GM23338 (cell line): ENCODE measurements at regions not wholly inside any gene's neighbourhood (a gene's known extent, or its start where the extent isn't known, plus 50 kb on each side); places are given as distances from the start of the nearest gene placed in this dataset.

Experiments
- ATAC-seq: fragments of 200-7000 bp; cut with Tn5 transposase; 3 replicates; pipeline ENCODE4 v1.9.1; 2020
- DNase-seq: peaks from one replicate; pipeline ENCODE4 v3.0.0-alpha.2; 2015; ENCODE audit warnings: low spot score
- H2AFZ ChIP-seq: fragments of 200-600 bp; sonication (generic); 2 replicates; pipeline ENCODE4 v1.8.0; 2016; ENCODE audit warnings: antibody characterized with exemption, mild to moderate bottlenecking, moderate library complexity
- H3F3A ChIP-seq: fragments of 200-600 bp; sonication (generic); replicated peaks from 2 replicates; pipeline ENCODE4 v1.8.0; 2017; ENCODE audit warnings: antibody characterized with exemption, mixed run types, low read depth
- H3K27ac ChIP-seq: fragments of 200-600 bp; sonication (generic); 2 replicates; pipeline ENCODE4 v1.6.1; 2016; ENCODE audit warnings: low read depth
- H3K27me3 ChIP-seq: fragments of 200-600 bp; sonication (generic); 2 replicates; pipeline ENCODE4 v1.8.0; 2016; ENCODE audit warnings: mild to moderate bottlenecking, mixed run types, moderate library complexity; ENCODE audit not compliant: insufficient read depth
- H3K36me3 ChIP-seq: fragments of 200-600 bp; sonication (generic); 2 replicates; pipeline ENCODE4 v1.8.0; 2016; ENCODE audit warnings: mild to moderate bottlenecking; ENCODE audit not compliant: insufficient read depth
- H3K4me1 ChIP-seq: fragments of 200-600 bp; sonication (generic); 2 replicates; pipeline ENCODE4 v1.8.0; 2016; ENCODE audit warnings: mild to moderate bottlenecking, moderate library complexity; ENCODE audit not compliant: insufficient read depth
- H3K4me2 ChIP-seq: fragments of 200-600 bp; sonication (generic); 2 replicates; pipeline ENCODE4 v1.7.1; 2017; ENCODE audit warnings: mixed run types
- H3K4me3 ChIP-seq: fragments of 200-600 bp; sonication (generic); 2 replicates; pipeline ENCODE4 v1.6.1; 2016; ENCODE audit warnings: mixed run types
- H3K79me2 ChIP-seq: fragments of 200-600 bp; sonication (generic); replicated peaks from 2 replicates; pipeline ENCODE4 v1.8.0; 2017; ENCODE audit warnings: mild to moderate bottlenecking; ENCODE audit not compliant: insufficient read depth
- H3K9me2 ChIP-seq: fragments of 200-600 bp; sonication (generic); 2 replicates; pipeline ENCODE4 v1.8.0; 2017; ENCODE audit not compliant: insufficient read depth
- H4K20me1 ChIP-seq: fragments of 200-600 bp; sonication (generic); replicated peaks from 2 replicates; pipeline ENCODE4 v1.8.0; 2017; ENCODE audit warnings: mild to moderate bottlenecking; ENCODE audit not compliant: insufficient read depth
- H3K27ac Mint-ChIP-seq: 2 replicates; pipeline ENCODE4 v1.8.0; 2020; ENCODE audit warnings: inconsistent platforms, mild to moderate bottlenecking, moderate library complexity, mixed read lengths
- H3K27me3 Mint-ChIP-seq: 3 replicates; pipeline ENCODE4 v1.8.0; 2022; ENCODE audit warnings: low read depth, mild to moderate bottlenecking, moderate library complexity, mixed read lengths, inconsistent platforms; ENCODE audit not compliant: insufficient read depth, poor library complexity
- H3K36me3 Mint-ChIP-seq: 3 replicates; pipeline ENCODE4 v1.8.0; 2021; ENCODE audit warnings: low read depth, mild to moderate bottlenecking, inconsistent platforms, moderate library complexity, mixed read lengths
- H3K4me1 Mint-ChIP-seq: 3 replicates; pipeline ENCODE4 v1.8.0; 2020; ENCODE audit warnings: mild to moderate bottlenecking, inconsistent platforms, mixed read lengths
- H3K4me3 Mint-ChIP-seq: 3 replicates; pipeline ENCODE4 v1.8.0; 2021; ENCODE audit warnings: moderate library complexity, mild to moderate bottlenecking, inconsistent platforms, mixed read lengths
- H3K9me3 Mint-ChIP-seq: 3 replicates; pipeline ENCODE4 v1.8.0; 2020; ENCODE audit warnings: moderate library complexity, mild to moderate bottlenecking, inconsistent platforms, mixed read lengths
- CREB1 ChIP-seq: fragments of 250-450 bp; sonication (Bioruptor Pico); IDR thresholded peaks from 2 replicates; pipeline ENCODE4 v1.5.0; 2020; ENCODE audit warnings: low read depth, mild to moderate bottlenecking, moderate library complexity
- CTCF ChIP-seq, 2 experiments: fragments of 200-600 bp in 1 of 2; sonication (generic) in 1 of 2; conservative IDR thresholded peaks; 2 replicates each; pipeline versions ENCODE4 v1.5.1 to v1.6.1; 2016 to 2017; ENCODE audit warnings: antibody characterized with exemption in 2 of 2, low read depth in 2 of 2, mild to moderate bottlenecking in 2 of 2, moderate library complexity in 1 of 2
- ETS1 ChIP-seq: IDR thresholded peaks from 2 replicates; pipeline ENCODE4 v1.6.1; 2016; ENCODE audit warnings: antibody characterized with exemption
- EZH2 ChIP-seq: fragments of 200-600 bp; sonication (generic); IDR thresholded peaks from one replicate; pipeline ENCODE4 v1.8.0; 2017; ENCODE audit warnings: antibody characterized with exemption, mild to moderate bottlenecking, low read depth; ENCODE audit not compliant: unreplicated experiment
- EZH2phosphoT487 ChIP-seq: fragments of 200-600 bp; sonication (generic); IDR thresholded peaks from one replicate; pipeline ENCODE4 v1.8.1; 2018; ENCODE audit warnings: antibody characterized with exemption; ENCODE audit not compliant: unreplicated experiment
- JUNB ChIP-seq: IDR thresholded peaks from one replicate; pipeline ENCODE4 v1.6.1; 2016; ENCODE audit warnings: antibody characterized with exemption; ENCODE audit not compliant: unreplicated experiment
- NANOG ChIP-seq: IDR thresholded peaks from 2 replicates; pipeline ENCODE4 v1.6.1; 2016; ENCODE audit warnings: antibody characterized with exemption, borderline replicate concordance
- POLR2AphosphoS5 ChIP-seq: IDR thresholded peaks from 2 replicates; pipeline ENCODE4 v1.6.1; 2016; ENCODE audit warnings: antibody characterized with exemption, low read depth
- REST ChIP-seq: IDR thresholded peaks from one replicate; pipeline ENCODE4 v1.6.1; 2018; ENCODE audit warnings: antibody characterized with exemption; ENCODE audit not compliant: unreplicated experiment
- STAT1 ChIP-seq: IDR thresholded peaks from one replicate; pipeline ENCODE4 v1.6.1; 2016; ENCODE audit warnings: antibody characterized with exemption; ENCODE audit not compliant: unreplicated experiment
- ZNF114 ChIP-seq: fragments of 250-450 bp; sonication (Bioruptor Pico); IDR thresholded peaks from 2 replicates; pipeline ENCODE4 v1.5.0; 2020; ENCODE audit warnings: mild to moderate bottlenecking, moderate library complexity
- ZNF331 ChIP-seq: fragments of 250-450 bp; sonication (Bioruptor Pico); IDR thresholded peaks from 2 replicates; pipeline ENCODE4 v1.5.0; 2020; ENCODE audit warnings: low read depth, mild to moderate bottlenecking, moderate library complexity
- ZNF462 ChIP-seq: fragments of 250-450 bp; sonication (Bioruptor Pico); IDR thresholded peaks from 2 replicates; pipeline ENCODE4 v1.5.0; 2020; ENCODE audit warnings: mild to moderate bottlenecking, moderate library complexity

- H3K4me3 Mint-ChIP-seq = no peak overlapping the region
- no peaks in the 10 kb centered on the region for H3K79me2 ChIP-seq
- no peaks in the 10 kb centered on the region for H3K27me3 ChIP-seq
- no peaks in the 10 kb centered on the region for H3K9me3 Mint-ChIP-seq
- no peak overlapping the region for H3K27ac Mint-ChIP-seq
- H4K20me1 ChIP-seq = no peaks in the 10 kb centered on the region
- H3F3A ChIP-seq = no peaks in the 10 kb centered on the region
- H2AFZ ChIP-seq = no peak overlapping the region
- no peaks in the 10 kb centered on the region for H3K27me3 Mint-ChIP-seq
- DNase-seq (no peak), ATAC-seq (no peak)
- no peaks in the 10 kb centered on the region for H3K36me3 Mint-ChIP-seq
- H3K4me3 ChIP-seq = no peak overlapping the region
- TF ChIP-seq ZNF331 (CRISPR knock-in tag) (no peak), EZH2 (no peak), JUNB (no peak), POLR2AphosphoS5 (no peak), ZNF114 (CRISPR knock-in tag) (no peak), ETS1 (no peak), ZNF462 (no peak), CTCF (conservative IDR thresholded peaks at IDR 0.05; ENCODE audit: low read depth in 2 of 2) (no peak), CREB1 (CRISPR knock-in tag) (no peak), REST (no peak), EZH2phosphoT487 (no peak), NANOG (no peak), STAT1 (no peak)
- no peaks in the 10 kb centered on the region for H3K4me1 Mint-ChIP-seq
- no peak overlapping the region for H3K27ac ChIP-seq
- H3K9me2 ChIP-seq = 0 out of 2 replicates have a peak, but pooled peaks cover 4% of the 10 kb centered on the region
- H3K4me2 ChIP-seq = no peak overlapping the region
- H3K36me3 ChIP-seq = no peaks in the 10 kb centered on the region
- H3K4me1 ChIP-seq = no peaks in the 10 kb centered on the region
Observed at GRCh38 chr2:19818543-19818942, 83.2 kb downstream of the TTC32 start.
